ENCODE measurements at regions not wholly inside any gene's neighbourhood (a gene's known extent, or its start where the extent isn't known, plus 50 kb on each side); places are given as distances from the start of the nearest gene placed in this dataset.

DNA sequence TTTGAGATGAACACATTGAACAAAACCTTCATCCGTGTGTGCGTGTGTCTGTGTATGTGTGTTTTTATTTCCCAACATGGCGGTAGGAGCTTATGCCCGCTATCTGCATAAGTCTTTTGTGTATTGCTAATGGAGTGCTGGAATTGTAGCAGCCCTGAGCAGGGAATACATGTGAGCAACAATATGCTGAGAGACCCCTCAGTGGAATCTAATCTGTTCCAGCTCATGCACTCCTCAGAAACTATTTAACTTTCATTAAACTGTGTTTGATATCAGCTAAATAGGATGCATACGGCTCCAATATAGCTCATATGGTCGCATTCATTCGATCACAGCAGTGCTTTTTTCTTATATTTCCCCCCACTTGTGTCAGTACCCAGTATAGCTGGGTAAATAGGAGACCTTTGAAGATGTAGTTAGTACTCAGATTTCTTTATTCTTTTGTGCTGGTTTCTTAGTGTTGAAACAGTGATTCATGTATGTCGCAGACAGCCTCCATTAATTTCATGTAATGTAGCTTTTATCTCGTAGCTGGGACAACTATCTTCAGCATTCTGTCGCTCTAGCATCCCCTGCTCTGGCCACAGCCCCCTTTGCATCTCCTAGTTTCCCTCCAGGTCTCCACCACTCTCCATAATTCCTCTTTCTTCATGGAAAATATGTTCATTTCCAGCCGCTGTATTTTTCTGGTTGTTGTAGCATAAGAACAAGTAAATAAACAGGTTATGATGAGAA, 891.2 kb downstream of the BCL11A start (continued):
- no peak for TF ChIP-seq POU5F1 (IDR thresholded peaks at IDR 0.05; ENCODE audit: low read depth, low read length)
- no peak for TF ChIP-seq MAX (IDR thresholded peaks at IDR 0.05)
- no peak for TF ChIP-seq SRF (IDR thresholded peaks at IDR 0.05; ENCODE audit: low read depth, low read length)
